K562 (cell line): ENCODE measurements at regions not wholly inside any gene's neighbourhood (a gene's known extent, or its start where the extent isn't known, plus 50 kb on each side); places are given as distances from the start of the nearest gene placed in this dataset.

Source experiments
- ATAC-seq: fragments of 200-7000 bp; cut with Tn5 transposase; 3 replicates; pipeline ENCODE4 v1.9.1; 2020; ENCODE audit warnings: moderate library complexity
- BruUV-seq: library from RNA; stranded (reverse); fragments of 400-500 nt; replicated peaks from 2 replicates; lab custom pipeline; 2021; lab: Mats Ljungman, UMichigan
- CTCF ChIA-PET: fragments of 300-600 bp; formaldehyde crosslinking; extraction: SDS; loops from one replicate; lab custom pipeline; 2021; ENCODE audit warnings: low intra/inter-chr PET ratio; lab: Yijun Ruan, JAX
- POLR2A ChIA-PET: fragments of 300-600, 350-650 bp; sonication (Branson Sonifier 250); formaldehyde crosslinking; extraction: SDS; loops from one replicate; lab custom pipeline; 2021; ENCODE audit warnings: antibody characterized with exemption, inconsistent platforms; lab: Yijun Ruan, JAX
- DNase-seq, 4 experiments: peaks; one replicate each; pipeline versions ENCODE4 v3.0.0 to v3.0.0-alpha.2; 2011 to 2018; ENCODE audit warnings: low spot score in 3 of 4, mixed read lengths in 3 of 4; ENCODE audit errors: extremely low read depth in 1 of 4
- FAIRE-seq: peaks from 2 replicates; lab custom pipeline; 2011; peaks lifted over from hg19 to GRCh38; lab: Jason Lieb, UNC
- H2AFZ ChIP-seq: 2 replicates; pipeline ENCODE4 v1.6.0; 2011; ENCODE audit warnings: low read depth, low read length, control low read depth, inconsistent platforms
- H3K27ac ChIP-seq: fragments of 200-600 bp; 3 replicates; pipeline ENCODE4 v1.8.0; 2011; ENCODE audit warnings: low read depth, mild to moderate bottlenecking, control low read depth, inconsistent platforms, low read length, moderate library complexity, mixed read lengths; ENCODE audit errors: extremely low read depth
- H3K27me3 ChIP-seq, 2 experiments: fragments of 300-600 bp in 1 of 2; 2 replicates in 1 of 2; 3 replicates in 1 of 2; pipeline versions ENCODE4 v1.6.0 to v1.8.0; 2011; ENCODE audit warnings: inconsistent platforms in 2 of 2, low read length in 2 of 2, mild to moderate bottlenecking in 1 of 2, mixed read lengths in 1 of 2, moderate library complexity in 1 of 2; ENCODE audit not compliant: control insufficient read depth in 2 of 2, insufficient read depth in 2 of 2
- H3K36me3 ChIP-seq: fragments of 300-600 bp; 3 replicates; pipeline ENCODE4 v1.8.0; 2011; ENCODE audit warnings: mild to moderate bottlenecking, low read length, inconsistent platforms; ENCODE audit not compliant: control insufficient read depth, insufficient read depth
- H3K4me1 ChIP-seq, 2 experiments: fragments of 200-600 bp in 1 of 2; replicated peaks in 1 of 2; 2 replicates in 1 of 2; 3 replicates in 1 of 2; pipeline versions ENCODE4 v1.5.1 to v1.8.0; 2011; ENCODE audit warnings: inconsistent platforms in 2 of 2, low read length in 2 of 2, mild to moderate bottlenecking in 1 of 2, mixed read lengths in 1 of 2, moderate library complexity in 1 of 2; ENCODE audit not compliant: control insufficient read depth in 2 of 2, insufficient read depth in 2 of 2
- H3K4me2 ChIP-seq: 2 replicates; pipeline ENCODE4 v1.6.1; 2011; ENCODE audit warnings: low read length, control low read depth, inconsistent platforms, mixed read lengths; ENCODE audit not compliant: insufficient read depth
- H3K4me3 ChIP-seq: fragments of 200-600 bp; sonication (generic), shearing (Covaris generic); 2 replicates; pipeline ENCODE4 v1.5.1; 2016; ENCODE audit warnings: control low read depth, inconsistent platforms
- H3K79me2 ChIP-seq: fragments of 200-600 bp; 3 replicates; pipeline ENCODE4 v1.8.0; 2011; ENCODE audit warnings: low read length, inconsistent platforms; ENCODE audit not compliant: control insufficient read depth, insufficient read depth
- H3K9ac ChIP-seq, 2 experiments: 2 replicates each; pipeline versions ENCODE4 v1.6.0 to v1.6.1; 2011; ENCODE audit warnings: low read depth in 2 of 2, low read length in 2 of 2, control low read depth in 1 of 2, inconsistent platforms in 1 of 2, mild to moderate bottlenecking in 1 of 2, mixed read lengths in 1 of 2; ENCODE audit not compliant: insufficient read depth in 1 of 2
- H3K9me1 ChIP-seq: one replicate; pipeline ENCODE4 v1.6.0; 2011; ENCODE audit warnings: inconsistent platforms, mild to moderate bottlenecking, low read length, moderate library complexity; ENCODE audit not compliant: control insufficient read depth, insufficient read depth
- H3K9me3 ChIP-seq: replicated peaks from 2 replicates; pipeline ENCODE4 v1.5.1; 2011; ENCODE audit warnings: low read depth, low read length, inconsistent platforms; ENCODE audit not compliant: control insufficient read depth, insufficient read depth
- H4K20me1 ChIP-seq: replicated peaks from 2 replicates; pipeline ENCODE4 v1.6.1; 2011; ENCODE audit warnings: low read length, inconsistent platforms, mixed read lengths; ENCODE audit not compliant: control insufficient read depth, insufficient read depth
- ETV1 ChIP-seq: fragments of 450-650 bp; conservative IDR thresholded peaks from 2 replicates; pipeline ENCODE4 v1.6.1; 2016; ENCODE audit warnings: missing genetic modification characterization, control low read depth, low read depth, missing compliant biosample characterization
- MYBL2 ChIP-seq, 2 experiments: fragments of 450-650 bp in 1 of 2; sonication (generic) in 1 of 2; formaldehyde crosslinking in 1 of 2; IDR thresholded peaks; 2 replicates each; pipeline versions ENCODE4 v1.6.1 to v1.8.1; 2017 to 2022; ENCODE audit warnings: borderline replicate concordance in 1 of 2, inconsistent platforms in 1 of 2, low read depth in 1 of 2, mild to moderate bottlenecking in 1 of 2, missing genetic modification reagents in 1 of 2, moderate library complexity in 1 of 2
- NR4A1 ChIP-seq, 2 experiments: fragments of 250-450 bp in 1 of 2; fragments of 450-650 bp in 1 of 2; sonication (Bioruptor Pico) in 1 of 2; IDR thresholded peaks; 2 replicates each; pipeline versions ENCODE4 v1.4.0 to v1.6.1; 2016 to 2020; ENCODE audit warnings: mild to moderate bottlenecking in 2 of 2, missing compliant biosample characterization in 1 of 2, missing genetic modification characterization in 1 of 2, moderate library complexity in 1 of 2
- RFX5 ChIP-seq: IDR thresholded peaks from 2 replicates; pipeline ENCODE4 v1.6.1; 2011; ENCODE audit warnings: low read depth, mild to moderate bottlenecking, improper control_type of control experiment, low read length
- WHSC1 ChIP-seq: IDR thresholded peaks from one replicate; pipeline ENCODE4 v1.6.1; 2012; ENCODE audit warnings: low read length, control low read depth, inconsistent platforms
- ZBTB5 ChIP-seq: fragments of 450-650 bp; IDR thresholded peaks from 2 replicates; pipeline ENCODE4 v1.6.1; 2017; ENCODE audit warnings: antibody characterized with exemption
- ZNF217 ChIP-seq: sonication (generic); formaldehyde crosslinking; IDR thresholded peaks from 2 replicates; pipeline ENCODE4 v1.8.0; 2022; ENCODE audit warnings: mild to moderate bottlenecking, missing genetic modification reagents
- ZNF347 ChIP-seq: fragments of 450-650 bp; formaldehyde crosslinking; IDR thresholded peaks from 2 replicates; pipeline ENCODE4 v1.4.0; 2020; ENCODE audit warnings: low read depth, mild to moderate bottlenecking, moderate library complexity
- WGBS: fragments of 100-300 bp; shearing (Covaris generic); methylation state at CpG from one replicate; pipeline ENCODE4 v1.1.6; 2016; ENCODE audit warnings: low coverage, mixed read lengths; ENCODE audit not compliant: insufficient coverage; ENCODE audit errors: missing lambda C conversion rate; 5-methylcytosine and 5-hydroxymethylcytosine counted together
- in situ Hi-C: fragments of 300-500 bp; cut with MboI; formaldehyde crosslinking; loops from 4 replicates; pipeline ENCODE4 v1.15.0; 2018; ENCODE audit warnings: inconsistent platforms, mixed read lengths
- intact Hi-C: fragments of 100-400 bp; cut with micrococcal nuclease; formaldehyde crosslinking; loops from 2 replicates; pipeline ENCODE4 v1.14.2; 2022
- TF ChIP-seq, protein P1 (sequence below): fragments of 450-650 bp; formaldehyde crosslinking; IDR thresholded peaks from 2 replicates; pipeline ENCODE4 v1.4.0; 2020; ENCODE audit warnings: mild to moderate bottlenecking, moderate library complexity

DNA sequence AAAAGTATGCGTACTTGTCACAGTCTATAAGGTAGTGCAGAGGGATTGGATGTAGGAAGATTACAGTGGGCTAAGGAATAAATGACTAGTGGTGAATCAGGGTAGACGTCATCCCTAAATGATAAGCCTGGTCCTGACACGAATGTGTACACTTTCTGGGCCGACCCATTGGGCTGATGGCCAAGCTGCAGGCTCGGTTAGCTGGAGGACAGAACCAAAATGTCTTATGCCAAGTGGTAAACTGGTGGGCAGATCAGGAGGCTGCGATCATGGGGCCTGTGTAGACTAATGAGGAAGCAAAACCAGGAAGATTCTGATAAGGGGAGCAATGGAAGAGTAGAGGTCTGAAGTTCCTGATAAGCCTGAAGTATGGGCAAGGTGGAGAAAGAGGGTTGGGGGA lies 272.8 kb upstream of the GATB start:
- no peaks in the 10 kb centered on the region for H4K20me1 ChIP-seq
- H3K9me1 ChIP-seq: no peaks in the 10 kb centered on the region
- H3K79me2 ChIP-seq: no peaks in the 10 kb centered on the region
- H3K9me3 ChIP-seq: no peaks in the 10 kb centered on the region
- DNase-seq: no peak
- H3K4me2 ChIP-seq: no peak overlapping the region
- H3K27ac ChIP-seq: no peak overlapping the region
- H3K4me1 ChIP-seq: no peaks in the 10 kb centered on the region
- 0% methylated on average over 6 of the region's 6 CpGs for WGBS
- no peaks in the 10 kb centered on the region for H3K36me3 ChIP-seq
- ChIA-PET CTCF (no interaction called here), POLR2A (no interaction called here)
- ATAC-seq: no peak
- TF ChIP-seq, protein P1, sequence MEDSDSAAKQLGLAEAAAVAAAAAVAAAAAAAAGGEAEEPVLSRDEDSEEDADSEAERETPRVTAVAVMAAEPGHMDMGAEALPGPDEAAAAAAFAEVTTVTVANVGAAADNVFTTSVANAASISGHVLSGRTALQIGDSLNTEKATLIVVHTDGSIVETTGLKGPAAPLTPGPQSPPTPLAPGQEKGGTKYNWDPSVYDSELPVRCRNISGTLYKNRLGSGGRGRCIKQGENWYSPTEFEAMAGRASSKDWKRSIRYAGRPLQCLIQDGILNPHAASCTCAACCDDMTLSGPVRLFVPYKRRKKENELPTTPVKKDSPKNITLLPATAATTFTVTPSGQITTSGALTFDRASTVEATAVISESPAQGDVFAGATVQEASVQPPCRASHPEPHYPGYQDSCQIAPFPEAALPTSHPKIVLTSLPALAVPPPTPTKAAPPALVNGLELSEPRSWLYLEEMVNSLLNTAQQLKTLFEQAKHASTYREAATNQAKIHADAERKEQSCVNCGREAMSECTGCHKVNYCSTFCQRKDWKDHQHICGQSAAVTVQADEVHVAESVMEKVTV (CRISPR knock-in tag): no peak
- TF ChIP-seq ZBTB5 (no peak), ZNF217 (no peak), WHSC1 (no peak), MYBL2 (IDR thresholded peaks at IDR 0.05; ENCODE audit: low read depth) (no peak), MYBL2 (CRISPR knock-in tag; IDR thresholded peaks at IDR 0.05; ENCODE audit: borderline replicate concordance) (no peak), RFX5 (no peak), ZNF347 (no peak), ETV1 (tag) (no peak), NR4A1 (CRISPR knock-in tag; IDR thresholded peaks at IDR 0.05) (no peak), NR4A1 (tag; IDR thresholded peaks at IDR 0.05) (no peak)
- H2AFZ ChIP-seq: no peak overlapping the region
- no peak for FAIRE-seq
- intact Hi-C loops: no loop called here
- H3K4me3 ChIP-seq: no peak overlapping the region
- H3K9ac ChIP-seq: no peak overlapping the region
- H3K27me3 ChIP-seq: peaks cover 0 to under 1% of the 10 kb centered on the region in 2 experiments; a peak in 1 of 5 replicates
- no TSS peak for BruUV-seq
- in situ Hi-C loops: no loop called here
